Activated CD8-positive, alpha-beta T cell treated with anti-CD3 and anti-CD28 coated beads, Interleukin-2, amount 10 ng/mL, durations not matched to agents 7 days and 5 days (primary cell): ENCODE measurements at regions not wholly inside any gene's neighbourhood (a gene's known extent, or its start where the extent isn't known, plus 50 kb on each side); places are given as distances from the start of the nearest gene placed in this dataset.

Experiments used
- ATAC-seq: fragments of 150-1000 bp; cut with Tn5 transposase; one replicate; pipeline ENCODE4 v1.10.0; 2021; ENCODE audit warnings: moderate library complexity
- CTCF ChIA-PET: fragments of 350-600 bp; sonication (Branson Sonifier 250); formaldehyde crosslinking; loops from one replicate; lab custom pipeline; 2021; ENCODE audit warnings: antibody characterized with exemption; lab: Charles Lee
- POLR2A ChIA-PET: fragments of 350-600 bp; sonication (Branson Sonifier 250); formaldehyde crosslinking; loops from one replicate; lab custom pipeline; 2021; ENCODE audit warnings: antibody characterized with exemption; lab: Charles Lee
- DNase-seq: peaks from one replicate; pipeline ENCODE4 v3.0.0-alpha.2; 2020
- H3K27ac Mint-ChIP-seq: one replicate; pipeline ENCODE4 v1.8.0; 2021; ENCODE audit warnings: mild to moderate bottlenecking, mixed read lengths
- H3K27me3 Mint-ChIP-seq: one replicate; pipeline ENCODE4 v1.8.0; 2021; ENCODE audit warnings: low read depth, mixed read lengths
- H3K36me3 Mint-ChIP-seq: one replicate; pipeline ENCODE4 v1.8.0; 2021; ENCODE audit warnings: low read depth, mixed read lengths
- H3K4me1 Mint-ChIP-seq: one replicate; pipeline ENCODE4 v1.8.0; 2021; ENCODE audit warnings: low read depth, mixed read lengths
- H3K4me3 Mint-ChIP-seq: one replicate; pipeline ENCODE4 v1.8.0; 2021; ENCODE audit warnings: mild to moderate bottlenecking, mixed read lengths
- H3K9me3 Mint-ChIP-seq: one replicate; pipeline ENCODE4 v1.8.0; 2022; ENCODE audit warnings: mixed read lengths; ENCODE audit not compliant: insufficient read depth

DNA sequence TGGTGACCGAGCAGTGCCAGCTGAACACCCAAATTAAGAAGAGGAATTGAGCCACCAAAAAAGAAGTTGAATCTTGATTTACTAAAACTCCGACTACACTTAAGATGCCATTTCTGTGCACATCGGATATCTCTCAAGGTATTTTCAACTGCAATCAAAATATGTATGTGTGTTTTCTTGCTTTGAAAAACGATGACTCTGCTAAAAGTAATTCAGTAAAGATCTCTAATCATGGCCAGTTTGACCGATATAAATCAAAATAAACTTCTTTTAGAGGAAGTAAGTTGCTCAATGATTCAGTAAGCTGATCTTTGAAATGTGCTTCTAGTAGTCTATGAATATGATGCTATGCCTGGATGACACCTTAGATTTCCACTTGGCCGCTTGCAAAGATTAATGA lies 453.5 kb upstream of the TPK1 start:
- H3K9me3 Mint-ChIP-seq, result peaks cover 3% of the 10 kb centered on the region
- H3K4me1 Mint-ChIP-seq, result no peaks in the 10 kb centered on the region
- H3K27me3 Mint-ChIP-seq, result no peaks in the 10 kb centered on the region
- POLR2A ChIA-PET, result no interaction called here
- ATAC-seq (no peak), DNase-seq (no peak)
- no peak overlapping the region for H3K27ac Mint-ChIP-seq
- no peaks in the 10 kb centered on the region for H3K36me3 Mint-ChIP-seq
- no peak overlapping the region for H3K4me3 Mint-ChIP-seq
- CTCF ChIA-PET, result no interaction called here

- Mint-ChIP-seq H3K27ac (no peak overlapping the region), H3K4me1 (no peaks in the 10 kb centered on the region), H3K27me3 (no peaks in the 10 kb centered on the region), H3K36me3 (no peaks in the 10 kb centered on the region), H3K4me3 (no peak overlapping the region), H3K9me3 (peaks cover 17% of the 10 kb centered on the region)
- CTCF ChIA-PET, result no interaction called here
- POLR2A ChIA-PET, result no interaction called here
- DNase-seq, result no peak
- ATAC-seq, result no peak
Measured at GRCh38 chr7:145276118-145276517, 440.3 kb upstream of the TPK1 start.

GRCh38 chr7:145269418-145270161 lies 433.7 kb upstream of the TPK1 start:
- Mint-ChIP-seq H3K4me3 (no peak overlapping the region), H3K27me3 (no peaks in the 10 kb centered on the region), H3K9me3 (no peaks in the 10 kb centered on the region), H3K36me3 (no peaks in the 10 kb centered on the region), H3K27ac (no peak overlapping the region), H3K4me1 (no peaks in the 10 kb centered on the region)
- DNase-seq (no peak), ATAC-seq (no peak)
- ChIA-PET POLR2A (no interaction called here), CTCF (no interaction called here)

GRCh38 chr7:145265180-145265579 lies 429.3 kb upstream of the TPK1 start:
- DNase-seq (no peak), ATAC-seq (no peak)
- Mint-ChIP-seq H3K4me1 (no peaks in the 10 kb centered on the region), H3K27ac (no peak overlapping the region), H3K9me3 (no peaks in the 10 kb centered on the region), H3K27me3 (no peaks in the 10 kb centered on the region), H3K4me3 (no peak overlapping the region), H3K36me3 (no peaks in the 10 kb centered on the region)
- POLR2A ChIA-PET, result no interaction called here
- CTCF ChIA-PET, result no interaction called here

DNA sequence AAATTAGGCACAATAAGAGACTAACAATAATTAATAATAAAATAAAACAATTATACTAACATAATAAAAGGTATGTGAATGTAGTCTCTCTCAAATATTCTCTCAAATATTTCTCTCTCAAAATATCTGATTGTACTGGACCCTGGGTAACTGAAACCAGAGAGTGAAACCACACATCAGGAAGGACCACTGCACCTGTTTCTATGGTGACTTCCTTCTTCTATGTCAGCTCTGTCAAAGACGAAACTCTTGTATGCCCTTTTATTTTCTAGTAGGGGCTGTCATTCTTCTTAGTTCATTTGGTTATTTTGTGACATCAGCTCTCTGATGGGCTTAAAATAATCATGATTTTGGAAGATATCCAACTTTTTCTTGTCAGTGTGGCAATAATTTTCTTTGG lies 428.0 kb upstream of the TPK1 start:
- Mint-ChIP-seq H3K36me3 (no peaks in the 10 kb centered on the region), H3K4me1 (no peaks in the 10 kb centered on the region), H3K27ac (no peak overlapping the region), H3K27me3 (no peaks in the 10 kb centered on the region), H3K4me3 (no peak overlapping the region), H3K9me3 (no peaks in the 10 kb centered on the region)
- ChIA-PET CTCF (no interaction called here), POLR2A (no interaction called here)
- ATAC-seq (no peak), DNase-seq (no peak)

GRCh38 chr7:145252031-145252430 lies 416.2 kb upstream of the TPK1 start:
- ChIA-PET POLR2A (no interaction called here), CTCF (no interaction called here)
- H3K9me3 Mint-ChIP-seq, result peaks cover 15% of the 10 kb centered on the region

GRCh38 chr7:145224775-145225174 lies 388.9 kb upstream of the TPK1 start:
- POLR2A ChIA-PET, result no interaction called here
- CTCF ChIA-PET, result no interaction called here
- H3K4me3 Mint-ChIP-seq, result no peak overlapping the region
- no peaks in the 10 kb centered on the region for H3K4me1 Mint-ChIP-seq
- H3K36me3 Mint-ChIP-seq, result no peaks in the 10 kb centered on the region
- ATAC-seq (no peak), DNase-seq (no peak)
- no peaks in the 10 kb centered on the region for H3K27me3 Mint-ChIP-seq
- H3K9me3 Mint-ChIP-seq, result no peaks in the 10 kb centered on the region
- H3K27ac Mint-ChIP-seq, result no peak overlapping the region

More at GRCh38 chr7:145252031-145252430, 416.2 kb upstream of the TPK1 start:
- Mint-ChIP-seq H3K27me3 (no peaks in the 10 kb centered on the region), H3K27ac (no peak overlapping the region), H3K4me3 (no peak overlapping the region), H3K36me3 (no peaks in the 10 kb centered on the region), H3K4me1 (no peaks in the 10 kb centered on the region)
- ATAC-seq (no peak), DNase-seq (no peak)

- Mint-ChIP-seq H3K27ac (no peak overlapping the region), H3K4me1 (no peaks in the 10 kb centered on the region), H3K27me3 (no peaks in the 10 kb centered on the region), H3K36me3 (no peaks in the 10 kb centered on the region), H3K9me3 (peaks cover 3% of the 10 kb centered on the region), H3K4me3 (no peak overlapping the region)
- DNase-seq (no peak), ATAC-seq (no peak)
- POLR2A ChIA-PET, result no interaction called here
- CTCF ChIA-PET, result no interaction called here
Measured at GRCh38 chr7:145219461-145219860, 383.6 kb upstream of the TPK1 start.

DNA sequence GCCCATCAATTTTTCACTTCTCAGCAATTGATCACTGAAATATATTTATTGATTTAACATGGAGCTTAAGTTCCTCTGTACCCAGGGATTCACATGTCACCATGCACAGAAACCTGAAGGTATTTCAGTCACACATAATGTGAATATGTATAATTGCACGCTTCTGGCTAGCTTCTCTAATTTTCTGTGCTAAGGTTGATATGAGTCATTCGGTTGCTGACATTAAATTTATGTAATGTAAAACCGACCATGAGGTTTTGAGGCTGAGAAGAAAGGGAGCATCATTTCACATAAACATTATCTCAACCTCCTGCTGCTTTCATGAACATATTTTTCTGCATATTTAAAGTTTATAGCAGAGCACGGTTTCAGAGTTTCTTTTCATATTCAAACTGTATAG lies 381.0 kb upstream of the TPK1 start:
- no peak overlapping the region for H3K4me3 Mint-ChIP-seq
- H3K27me3 Mint-ChIP-seq, result no peaks in the 10 kb centered on the region
- H3K4me1 Mint-ChIP-seq, result no peaks in the 10 kb centered on the region
- ChIA-PET CTCF (no interaction called here), POLR2A (no interaction called here)
- no peak overlapping the region for H3K27ac Mint-ChIP-seq
- H3K36me3 Mint-ChIP-seq, result no peaks in the 10 kb centered on the region
- ATAC-seq, result no peak
- peaks cover 3% of the 10 kb centered on the region for H3K9me3 Mint-ChIP-seq
- no peak for DNase-seq

DNA sequence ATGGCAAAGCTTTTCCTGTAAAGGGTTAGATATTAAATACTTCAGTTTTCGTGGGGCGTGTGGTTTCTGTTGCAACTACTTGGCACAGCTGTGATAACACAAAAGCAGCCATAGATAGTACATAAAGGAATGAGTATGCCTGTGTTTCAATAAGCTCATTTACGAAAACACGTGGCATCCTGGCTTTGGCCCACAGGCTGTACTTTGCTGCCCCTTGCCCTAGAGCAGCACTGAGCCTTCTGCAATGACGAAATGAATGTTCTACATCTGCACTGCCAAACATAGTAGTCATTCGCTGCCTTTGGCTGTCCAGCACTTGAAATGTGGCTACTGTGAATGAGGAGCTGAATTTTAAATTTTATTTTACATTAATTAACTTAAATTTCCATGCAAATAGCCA lies 376.2 kb upstream of the TPK1 start:
- Mint-ChIP-seq H3K27me3 (no peaks in the 10 kb centered on the region), H3K9me3 (peaks cover 4% of the 10 kb centered on the region), H3K4me3 (no peak overlapping the region), H3K27ac (no peak overlapping the region), H3K4me1 (no peaks in the 10 kb centered on the region), H3K36me3 (no peaks in the 10 kb centered on the region)
- ATAC-seq, result no peak
- CTCF ChIA-PET, result no interaction called here
- POLR2A ChIA-PET, result no interaction called here
- no peak for DNase-seq

GRCh38 chr7:145211211-145211610 lies 375.4 kb upstream of the TPK1 start:
- H3K9me3 Mint-ChIP-seq, result peaks cover 5% of the 10 kb centered on the region
- H3K27me3 Mint-ChIP-seq, result no peaks in the 10 kb centered on the region
- CTCF ChIA-PET, result no interaction called here
- no peak overlapping the region for H3K4me3 Mint-ChIP-seq
- ATAC-seq (no peak), DNase-seq (no peak)
- H3K27ac Mint-ChIP-seq, result no peak overlapping the region
- no peaks in the 10 kb centered on the region for H3K4me1 Mint-ChIP-seq
- no peaks in the 10 kb centered on the region for H3K36me3 Mint-ChIP-seq
- POLR2A ChIA-PET, result no interaction called here

DNA sequence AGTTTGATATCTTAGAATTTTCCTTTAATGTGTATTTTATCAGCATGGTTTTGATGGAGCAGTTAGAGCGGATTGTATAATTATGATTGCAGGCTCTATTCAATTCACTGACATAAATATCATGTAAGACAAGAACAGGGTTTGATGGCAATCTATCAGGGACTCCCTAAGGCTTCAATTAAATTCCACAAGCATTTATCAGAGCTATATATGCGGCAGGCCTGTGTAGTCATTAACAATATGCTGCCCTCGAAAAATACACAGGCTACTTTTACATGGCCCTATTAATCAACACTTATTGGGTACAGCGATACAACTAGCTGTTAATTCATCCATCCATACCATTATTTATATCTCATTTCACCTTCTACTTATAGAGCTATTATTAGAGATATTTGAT lies 358.1 kb upstream of the TPK1 start:
- H3K27me3 Mint-ChIP-seq, result no peaks in the 10 kb centered on the region
- CTCF ChIA-PET, result no interaction called here
- POLR2A ChIA-PET, result no interaction called here
- ATAC-seq (no peak), DNase-seq (no peak)
- H3K4me3 Mint-ChIP-seq, result no peak overlapping the region
- H3K36me3 Mint-ChIP-seq, result no peaks in the 10 kb centered on the region
- no peaks in the 10 kb centered on the region for H3K4me1 Mint-ChIP-seq
- H3K9me3 Mint-ChIP-seq, result no peaks in the 10 kb centered on the region
- no peak overlapping the region for H3K27ac Mint-ChIP-seq

DNA sequence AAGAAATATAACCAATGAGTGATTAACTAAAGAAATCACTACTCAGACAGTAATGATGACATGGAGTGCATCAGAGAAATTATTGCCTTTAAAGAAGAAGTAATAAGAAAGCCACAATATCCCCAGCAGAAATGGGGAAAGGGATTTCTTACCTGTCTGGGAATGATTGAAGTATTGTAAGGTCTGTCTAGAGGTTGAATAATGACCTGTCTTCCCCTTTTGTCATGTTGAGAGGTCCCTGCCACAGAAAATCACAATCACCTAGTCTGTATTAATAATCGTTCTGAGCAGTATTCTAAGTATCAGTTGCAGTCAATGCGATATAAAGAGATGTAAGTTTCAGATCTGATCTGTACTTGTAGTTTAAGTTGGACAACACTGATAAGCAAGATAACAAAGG lies 349.1 kb upstream of the TPK1 start:
- no peak for ATAC-seq
- DNase-seq, result no peak
- Mint-ChIP-seq H3K36me3 (no peaks in the 10 kb centered on the region), H3K4me3 (no peak overlapping the region), H3K27ac (no peak overlapping the region), H3K9me3 (no peaks in the 10 kb centered on the region), H3K27me3 (no peaks in the 10 kb centered on the region), H3K4me1 (no peaks in the 10 kb centered on the region)
- ChIA-PET POLR2A (no interaction called here), CTCF (no interaction called here)
